HG03520 (cell line): ENCODE measurements at regions not wholly inside any gene's neighbourhood (a gene's known extent, or its start where the extent isn't known, plus 50 kb on each side); places are given as distances from the start of the nearest gene placed in this dataset.

ENCODE experiments used
- ATAC-seq: cut with Tn5 transposase; IDR thresholded peaks from one replicate; pipeline ENCODE4 v1.9.1; 2021; ENCODE audit warnings: mild to moderate bottlenecking, moderate library complexity; ENCODE audit not compliant: unreplicated experiment

- no peak for ATAC-seq
Observed at GRCh38 chr17:13310858-13311257, 290.9 kb downstream of the HS3ST3A1 start.

DNA sequence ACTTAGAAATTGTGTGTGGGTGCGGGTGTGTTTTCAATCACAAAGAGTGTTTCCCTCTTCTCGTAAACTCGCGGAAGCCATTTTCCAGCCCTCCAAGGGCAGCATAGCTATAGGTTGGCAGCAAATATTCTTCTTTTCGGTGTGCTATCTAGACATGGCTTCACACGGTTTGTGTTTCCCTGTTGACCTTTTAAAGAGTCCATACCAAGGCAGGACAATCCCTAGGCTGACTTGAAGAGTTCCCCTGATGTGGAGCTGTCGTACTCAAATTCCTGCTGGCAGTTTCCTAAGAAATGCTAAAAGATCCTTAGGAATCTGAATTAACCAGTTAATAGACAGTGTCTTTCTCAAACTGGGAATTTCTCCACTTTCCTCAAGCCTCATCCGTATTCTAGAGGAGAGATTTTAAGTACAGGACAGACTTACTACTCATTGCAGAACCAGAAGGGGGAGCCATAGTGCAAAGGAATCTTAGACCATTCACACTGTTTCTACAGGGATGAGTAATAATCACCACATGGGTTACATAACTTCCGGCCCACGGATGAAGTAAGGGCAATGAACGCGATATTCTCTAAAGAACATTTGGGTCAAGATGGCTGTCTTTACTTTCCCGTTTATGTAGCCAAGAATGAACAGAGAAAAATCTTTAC lies 288.6 kb upstream of the ELAC2 start:
- no peak for ATAC-seq

GRCh38 chr17:13302983-13303382 lies 285.2 kb upstream of the ELAC2 start:
- ATAC-seq = no peak

DNA sequence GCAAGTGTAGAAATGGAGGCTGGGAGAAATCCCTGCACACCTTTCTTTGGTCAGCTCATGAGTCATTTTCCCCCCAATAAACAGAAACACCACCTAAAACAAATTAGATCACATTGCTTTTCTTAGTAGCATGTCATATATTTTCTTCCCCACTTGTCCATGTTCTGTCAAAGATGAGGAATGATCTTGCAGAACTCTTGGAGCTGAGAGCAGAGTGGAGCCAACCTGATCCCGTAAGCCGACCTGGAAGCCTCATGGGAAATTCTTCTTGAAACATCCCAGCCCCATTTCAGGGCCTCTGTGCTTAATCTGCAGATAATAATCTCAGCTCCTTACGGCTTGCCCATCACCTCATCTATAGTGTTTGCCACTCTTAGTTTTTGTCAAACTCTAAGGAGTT lies 284.6 kb upstream of the ELAC2 start:
- ATAC-seq = no peak

- ATAC-seq = no peak
Observed at GRCh38 chr17:13297183-13297582, 279.4 kb upstream of the ELAC2 start.

DNA sequence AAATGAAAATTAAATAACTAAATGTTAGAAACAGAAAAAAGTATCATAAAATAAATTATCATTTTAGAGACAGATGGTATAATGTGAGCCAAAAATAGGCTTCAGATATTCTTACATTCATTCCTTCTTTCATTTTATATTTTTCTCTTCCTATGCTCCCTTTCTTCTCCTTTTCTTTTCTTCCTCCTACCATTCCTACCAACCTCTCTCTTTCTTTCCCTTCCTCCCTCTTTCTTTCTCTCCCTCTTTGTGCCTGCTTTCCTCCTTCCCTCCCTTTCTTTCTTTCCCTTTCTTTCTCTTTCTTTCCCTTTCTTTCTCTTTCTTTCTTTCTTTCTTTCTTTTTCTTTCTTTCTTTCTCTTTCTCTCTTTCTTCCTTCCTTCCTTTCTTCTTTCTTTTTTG lies 275.6 kb upstream of the ELAC2 start:
- no peak for ATAC-seq

- ATAC-seq = no peak
Observed at GRCh38 chr17:13292291-13292690, 274.5 kb upstream of the ELAC2 start.

DNA sequence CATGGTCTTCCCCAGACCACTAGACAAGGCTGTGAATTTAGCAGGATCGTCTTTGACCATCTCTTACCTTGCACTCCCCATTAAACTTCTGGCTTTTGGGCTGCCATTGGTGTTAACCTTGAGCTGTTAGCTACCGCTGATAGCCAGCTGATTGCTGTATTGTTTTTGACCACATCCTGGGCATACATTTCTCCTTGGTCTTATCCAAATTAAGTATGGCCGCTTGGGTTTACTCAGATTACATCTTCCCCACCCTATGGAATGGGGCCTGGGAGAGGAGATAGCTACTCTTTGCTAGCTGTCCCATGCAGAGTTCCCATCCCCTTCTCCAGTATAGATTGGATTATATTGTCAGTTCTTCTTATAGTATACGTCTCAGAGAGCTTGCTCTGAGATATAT lies 270.4 kb upstream of the ELAC2 start:
- ATAC-seq = no peak

DNA sequence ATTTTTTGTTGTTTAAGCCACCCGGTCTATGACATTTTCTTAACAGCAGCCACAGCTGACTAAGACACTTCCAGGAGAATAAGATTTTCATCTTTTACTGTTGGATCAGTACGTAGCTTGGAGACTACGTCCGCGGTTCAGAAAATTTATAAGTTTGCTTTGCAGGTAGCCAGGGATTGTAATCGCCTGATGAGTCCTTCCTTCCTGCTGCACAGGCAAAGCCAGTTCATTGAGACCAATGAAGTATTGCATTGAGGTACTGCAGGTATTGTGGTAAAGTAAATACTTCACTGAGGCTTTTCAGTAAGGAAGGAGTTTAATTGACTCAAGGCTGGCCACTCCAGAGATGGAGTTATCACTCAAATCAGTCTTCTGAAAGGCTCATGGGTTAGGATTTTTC lies 269.4 kb upstream of the ELAC2 start:
- no peak for ATAC-seq

- no peak for ATAC-seq
Observed at GRCh38 chr17:13283606-13284005, 265.8 kb upstream of the ELAC2 start.

- no peak for ATAC-seq
Observed at GRCh38 chr17:13281626-13282025, 263.8 kb upstream of the ELAC2 start.

DNA sequence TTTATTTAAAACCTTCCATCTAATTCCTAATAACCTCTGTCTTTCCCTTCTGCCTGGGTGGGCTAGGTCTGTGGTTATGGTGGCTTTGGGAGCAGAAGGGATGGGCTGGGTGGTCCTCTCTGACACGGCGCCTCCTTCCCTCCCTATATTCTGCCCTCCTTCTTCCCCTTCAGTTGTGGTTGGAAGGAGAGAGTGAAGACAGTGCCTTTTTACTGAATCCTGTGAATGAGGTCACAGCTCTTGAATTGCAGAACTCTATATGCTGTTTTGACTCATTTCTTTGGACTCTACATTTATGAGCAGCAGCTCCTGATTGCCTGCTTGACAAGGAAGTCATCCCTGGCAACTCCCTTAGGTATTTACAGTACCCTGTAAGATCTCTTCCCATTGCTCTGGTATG lies 256.0 kb upstream of the ELAC2 start:
- no peak for ATAC-seq

DNA sequence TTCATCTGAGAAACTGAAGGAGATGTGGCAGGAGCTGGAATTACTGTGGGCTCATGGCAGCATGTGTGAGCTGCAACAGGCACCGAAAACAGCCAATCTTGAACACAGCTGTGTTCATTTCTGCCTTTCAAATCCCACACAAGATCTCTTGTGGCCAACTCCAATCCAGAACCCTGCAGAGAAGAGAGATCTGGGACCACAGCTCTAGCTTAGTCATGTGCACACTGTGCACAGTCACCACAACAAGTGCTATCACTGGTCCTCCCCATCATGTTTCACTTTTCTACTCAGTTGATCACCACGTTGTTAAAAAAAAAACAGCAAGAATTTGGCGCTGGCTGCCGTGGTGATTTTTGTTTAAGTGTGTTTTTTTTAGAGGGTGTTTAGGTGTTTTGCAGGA lies 254.5 kb upstream of the ELAC2 start:
- no peak for ATAC-seq

DNA sequence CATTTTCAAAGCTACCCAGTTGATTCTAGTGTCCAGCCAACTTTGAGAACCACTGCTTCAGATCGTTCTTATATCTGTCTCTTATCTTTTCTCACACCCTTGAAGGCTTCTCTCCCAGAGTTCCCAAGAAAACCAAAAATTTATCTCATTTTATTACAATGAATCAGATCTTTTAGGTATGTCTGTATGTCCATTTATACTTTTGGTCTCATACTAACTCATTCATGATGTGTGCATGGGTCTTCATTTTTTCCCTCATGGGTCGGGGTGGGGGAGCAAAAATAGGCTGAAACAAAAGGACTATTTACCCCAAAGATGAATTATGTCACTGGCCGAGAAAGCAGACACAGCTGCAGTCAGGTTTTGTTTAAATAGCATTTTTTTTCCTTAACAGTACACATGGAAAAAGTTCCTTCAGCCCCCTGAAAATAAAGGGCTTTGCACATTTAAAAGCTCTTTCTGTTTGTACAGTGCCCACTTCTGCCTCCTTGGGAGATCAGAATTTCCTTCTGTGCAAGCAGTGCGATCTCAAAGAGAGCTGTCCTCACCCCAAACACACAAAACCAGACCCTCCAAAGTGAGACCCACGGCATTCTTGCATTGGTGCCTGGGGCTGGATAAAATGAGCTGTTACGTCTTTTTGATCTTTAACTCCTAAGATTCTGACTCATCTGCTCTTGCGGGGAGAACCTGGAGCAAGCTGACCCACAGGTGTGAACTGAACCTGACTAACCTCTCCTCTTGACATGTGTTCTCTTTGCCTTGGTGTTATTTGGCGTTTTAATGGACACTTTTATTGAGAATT lies 251.2 kb upstream of the ELAC2 start:
- ATAC-seq = no peak

- ATAC-seq = no peak
Observed at GRCh38 chr17:13266606-13267005, 248.8 kb upstream of the ELAC2 start.

DNA sequence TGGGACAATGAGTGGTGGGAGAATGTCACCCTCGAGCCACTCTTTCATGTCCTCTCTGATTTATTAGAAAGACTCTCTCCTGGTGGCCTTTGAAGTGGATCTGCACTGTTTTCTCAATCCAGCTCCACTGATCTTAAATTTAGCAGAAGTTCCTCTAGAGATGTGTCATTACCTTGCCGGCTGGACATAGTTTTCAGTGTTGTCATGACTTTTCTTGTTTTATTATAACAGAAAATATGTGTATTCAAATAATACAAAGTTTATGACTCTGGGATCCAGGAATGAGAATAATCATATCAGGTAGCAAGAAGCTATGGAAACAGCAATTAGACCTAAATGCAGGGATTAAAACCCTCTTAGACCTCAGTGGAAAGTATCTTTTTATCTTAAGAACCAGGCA lies 247.5 kb upstream of the ELAC2 start:
- ATAC-seq = no peak

DNA sequence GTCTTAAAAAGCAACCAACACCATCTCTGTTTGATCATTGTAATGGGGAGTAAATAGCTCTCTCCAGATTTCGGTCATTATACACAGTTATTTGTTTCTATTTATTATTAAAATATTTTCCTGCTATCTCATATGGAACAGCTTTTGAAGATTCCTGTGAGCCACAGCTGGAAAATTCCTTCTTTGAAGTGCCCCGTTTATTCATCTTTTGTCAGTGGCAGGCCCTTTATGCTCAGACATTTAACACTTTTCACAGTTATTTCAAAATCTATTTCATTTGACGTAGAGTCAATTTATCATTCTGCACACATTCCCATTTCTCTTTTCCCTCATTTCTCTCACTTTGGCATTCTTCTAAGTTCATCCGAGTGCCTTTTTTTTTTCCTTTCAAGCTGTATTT lies 245.9 kb upstream of the ELAC2 start:
- no peak for ATAC-seq

GRCh38 chr17:13256545-13256944 lies 238.7 kb upstream of the ELAC2 start:
- ATAC-seq = no peak

DNA sequence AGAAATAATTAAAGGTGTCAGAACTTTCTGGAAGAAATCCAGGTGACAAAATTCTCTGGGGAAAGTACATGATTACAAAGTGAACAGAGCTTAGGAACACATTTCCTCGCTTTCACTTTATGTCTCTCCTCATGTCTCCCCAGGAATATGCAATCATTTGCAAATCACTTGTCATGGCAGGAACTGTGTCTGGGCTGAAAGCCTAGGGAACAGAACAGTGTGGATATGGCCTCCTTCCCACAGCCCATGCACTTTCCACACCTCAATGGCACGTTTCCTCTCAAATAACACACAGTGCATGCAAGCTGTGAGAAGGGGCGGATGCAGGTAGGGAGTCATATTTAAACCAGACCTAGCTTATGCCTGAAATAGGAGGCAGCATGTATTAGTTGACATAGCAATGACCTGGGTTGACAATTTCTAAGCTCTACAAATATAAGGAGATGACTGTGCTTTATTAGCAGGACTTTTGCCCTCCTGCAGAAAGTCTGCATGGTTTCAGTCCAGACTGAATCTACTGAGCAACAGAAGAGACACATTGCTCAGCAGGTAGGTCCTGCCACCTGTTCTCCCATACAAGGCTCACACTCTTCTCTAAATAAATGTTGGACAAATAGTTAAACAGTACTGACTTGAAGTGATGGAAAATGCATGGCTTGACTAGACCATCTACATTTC lies 236.0 kb upstream of the ELAC2 start:
- ATAC-seq = no peak

GRCh38 chr17:13244513-13244912 lies 226.7 kb upstream of the ELAC2 start:
- ATAC-seq = no peak

- ATAC-seq = no peak
Observed at GRCh38 chr17:13243585-13243984, 225.8 kb upstream of the ELAC2 start.

DNA sequence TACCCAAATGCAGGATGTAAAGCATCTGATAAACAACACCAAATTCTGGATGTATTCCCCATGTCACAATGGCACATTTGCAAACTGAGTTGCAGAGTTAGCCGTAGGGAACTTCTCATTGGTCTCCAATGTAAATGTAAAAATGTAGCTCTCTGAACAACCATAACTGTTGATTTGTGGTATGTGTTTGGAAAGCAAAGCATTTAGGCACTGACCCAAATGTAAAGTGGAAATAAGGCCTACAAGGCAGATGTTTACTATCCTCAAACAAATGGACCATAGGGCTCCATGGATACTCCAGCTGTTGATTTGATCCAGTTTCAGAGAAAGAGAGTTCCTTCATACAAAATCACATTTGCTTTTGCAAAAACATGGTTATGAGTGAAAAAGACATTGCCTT lies 223.0 kb upstream of the ELAC2 start:
- no peak for ATAC-seq
